ENCODE measurements at regions not wholly inside any gene's neighbourhood (a gene's known extent, or its start where the extent isn't known, plus 50 kb on each side); places are given as distances from the start of the nearest gene placed in this dataset.

GRCh38 chr5:172569861-172570558 lies 71.1 kb upstream of the NEURL1B start:
- ATAC-seq, result peak; percentile 67

GRCh38 chr5:172568308-172568910 lies 72.7 kb upstream of the NEURL1B start:
- no peak for ATAC-seq

- ATAC-seq, result no peak
Measured at GRCh38 chr5:172567843-172568242, 73.2 kb upstream of the NEURL1B start.

- ATAC-seq, result no peak
Measured at GRCh38 chr5:172567294-172567693, 73.8 kb upstream of the NEURL1B start.

- ATAC-seq, result no peak
Measured at GRCh38 chr5:172565931-172566665, 75.0 kb upstream of the NEURL1B start.

- no peak for ATAC-seq
Measured at GRCh38 chr5:172565455-172565854, 75.6 kb upstream of the NEURL1B start.

GRCh38 chr5:172564883-172565282 lies 76.2 kb upstream of the NEURL1B start:
- ATAC-seq, result no peak

GRCh38 chr5:172564188-172564587 lies 76.9 kb upstream of the NEURL1B start:
- peak; percentile 81 for ATAC-seq

GRCh38 chr5:172562443-172562842 lies 78.6 kb upstream of the NEURL1B start:
- ATAC-seq, result no peak

- peak; percentile 76 for ATAC-seq
Measured at GRCh38 chr5:172561151-172561550, 79.9 kb upstream of the NEURL1B start.

- ATAC-seq, result peak; percentile 57
Measured at GRCh38 chr5:172559004-172559932, 81.8 kb upstream of the NEURL1B start.

GRCh38 chr5:172558076-172558976 lies 82.7 kb upstream of the NEURL1B start:
- no peak for ATAC-seq

GRCh38 chr5:172556971-172557461 lies 84.0 kb upstream of the NEURL1B start:
- no peak for ATAC-seq

GRCh38 chr5:172556262-172556661 lies 84.8 kb upstream of the NEURL1B start:
- ATAC-seq, result no peak

- ATAC-seq, result no peak
Measured at GRCh38 chr5:172554562-172554961, 86.5 kb upstream of the NEURL1B start.

GRCh38 chr5:172553903-172554302 lies 87.2 kb upstream of the NEURL1B start:
- ATAC-seq, result no peak

- no peak for ATAC-seq
Measured at GRCh38 chr5:172553167-172553566, 87.9 kb upstream of the NEURL1B start.

GRCh38 chr5:172550996-172551395 lies 90.1 kb upstream of the NEURL1B start:
- ATAC-seq, result no peak

- ATAC-seq, result no peak
Measured at GRCh38 chr5:172550096-172550765, 90.8 kb upstream of the NEURL1B start.

GRCh38 chr5:172549696-172550095 lies 91.4 kb upstream of the NEURL1B start:
- no peak for ATAC-seq
